Smooth muscle cell (in vitro differentiated cells): ENCODE measurements at regions not wholly inside any gene's neighbourhood (a gene's known extent, or its start where the extent isn't known, plus 50 kb on each side); places are given as distances from the start of the nearest gene placed in this dataset.

ENCODE experiments used
- DNase-seq: peaks from one replicate; lab custom pipeline; 2025; ENCODE audit not compliant: unreplicated experiment; lab: John Stamatoyannopoulos, UW
- H2AFZ ChIP-seq: fragments of 200-600 bp; sonication (generic); 2 replicates; pipeline ENCODE4 v1.6.0; 2016; ENCODE audit warnings: antibody characterized with exemption, low read depth, mild to moderate bottlenecking
- H3F3A ChIP-seq: fragments of 200-600 bp; sonication (generic); 2 replicates; pipeline ENCODE4 v1.6.0; 2017; ENCODE audit warnings: antibody characterized with exemption, low read depth
- H3K27ac ChIP-seq: fragments of 200-600 bp; sonication (generic); 2 replicates; pipeline ENCODE4 v1.5.1; 2016; ENCODE audit warnings: low read depth, mild to moderate bottlenecking
- H3K27me3 ChIP-seq: fragments of 200-600 bp; sonication (generic); 2 replicates; pipeline ENCODE4 v1.6.1; 2016; ENCODE audit warnings: low read depth, mild to moderate bottlenecking
- H3K36me3 ChIP-seq: fragments of 200-600 bp; sonication (generic); 2 replicates; pipeline ENCODE4 v1.5.1; 2016; ENCODE audit warnings: low read depth
- H3K4me1 ChIP-seq: fragments of 200-600 bp; sonication (generic); 2 replicates; pipeline ENCODE4 v1.5.1; 2016; ENCODE audit warnings: low read depth
- H3K4me2 ChIP-seq: fragments of 200-600 bp; sonication (generic); 2 replicates; pipeline ENCODE4 v1.6.0; 2016; ENCODE audit warnings: mild to moderate bottlenecking
- H3K4me3 ChIP-seq: fragments of 200-600 bp; sonication (generic); 2 replicates; pipeline ENCODE4 v1.5.1; 2016; ENCODE audit warnings: mild to moderate bottlenecking
- H3K79me2 ChIP-seq: fragments of 200-600 bp; sonication (generic); 2 replicates; pipeline ENCODE4 v1.6.0; 2016; ENCODE audit warnings: low read depth, mild to moderate bottlenecking
- H3K9ac ChIP-seq: fragments of 200-600 bp; sonication (generic); 2 replicates; pipeline ENCODE4 v1.6.0; 2016; ENCODE audit warnings: low read depth
- H3K9me3 ChIP-seq: fragments of 200-600 bp; sonication (generic); replicated peaks from 2 replicates; pipeline ENCODE4 v1.5.1; 2016; ENCODE audit warnings: low read depth
- H4K20me1 ChIP-seq: fragments of 200-600 bp; sonication (generic); 2 replicates; pipeline ENCODE4 v1.6.0; 2016; ENCODE audit warnings: low read depth
- WGBS: methylation state at CpG from one replicate; pipeline ENCODE4 v1.1.7; 2016; ENCODE audit warnings: low lambda C conversion rate; 5-methylcytosine and 5-hydroxymethylcytosine counted together
- TF ChIP-seq, protein P1 (sequence below): fragments of 200-600 bp; sonication (generic); IDR thresholded peaks from 2 replicates; pipeline ENCODE4 v1.5.1; 2017; ENCODE audit warnings: borderline replicate concordance, mild to moderate bottlenecking, antibody characterized with exemption; ENCODE audit not compliant: insufficient read depth, poor library complexity, severe bottlenecking

DNA sequence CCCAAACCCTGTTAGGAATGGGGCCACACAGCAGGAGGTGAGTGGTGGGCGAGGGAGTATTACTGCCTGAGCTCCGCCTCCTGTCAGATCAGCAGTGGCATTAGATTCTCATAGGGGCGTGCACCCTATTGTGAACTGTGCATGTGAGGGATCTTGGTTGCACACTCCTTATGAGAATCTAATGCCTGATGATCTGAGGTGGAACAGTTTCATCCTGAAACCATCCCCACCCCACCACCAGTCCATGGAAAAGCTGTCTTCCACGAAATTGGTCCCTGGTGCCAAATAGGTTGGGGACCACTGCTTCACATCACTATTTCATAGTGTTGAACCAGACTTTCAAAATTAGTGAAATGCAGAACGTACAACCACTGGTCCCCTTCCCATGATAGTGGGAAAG, 57.9 kb upstream of the BICD1 start:
- Histone ChIP-seq H3K27me3 (no peaks in the 10 kb centered on the region), H3K27ac (no peak overlapping the region), H3K36me3 (no peaks in the 10 kb centered on the region), H3K9me3 (no peaks in the 10 kb centered on the region), H3K9ac (no peak overlapping the region), H3K4me3 (no peak overlapping the region), H4K20me1 (no peaks in the 10 kb centered on the region), H2AFZ (no peak overlapping the region), H3F3A (peaks cover 16% of the 10 kb centered on the region), H3K4me2 (no peak overlapping the region), H3K79me2 (no peaks in the 10 kb centered on the region), H3K4me1 (no peaks in the 10 kb centered on the region)
- DNase-seq = no peak
- WGBS = 98% methylated on average over 5 of the region's 5 CpGs
- TF ChIP-seq, protein P1, sequence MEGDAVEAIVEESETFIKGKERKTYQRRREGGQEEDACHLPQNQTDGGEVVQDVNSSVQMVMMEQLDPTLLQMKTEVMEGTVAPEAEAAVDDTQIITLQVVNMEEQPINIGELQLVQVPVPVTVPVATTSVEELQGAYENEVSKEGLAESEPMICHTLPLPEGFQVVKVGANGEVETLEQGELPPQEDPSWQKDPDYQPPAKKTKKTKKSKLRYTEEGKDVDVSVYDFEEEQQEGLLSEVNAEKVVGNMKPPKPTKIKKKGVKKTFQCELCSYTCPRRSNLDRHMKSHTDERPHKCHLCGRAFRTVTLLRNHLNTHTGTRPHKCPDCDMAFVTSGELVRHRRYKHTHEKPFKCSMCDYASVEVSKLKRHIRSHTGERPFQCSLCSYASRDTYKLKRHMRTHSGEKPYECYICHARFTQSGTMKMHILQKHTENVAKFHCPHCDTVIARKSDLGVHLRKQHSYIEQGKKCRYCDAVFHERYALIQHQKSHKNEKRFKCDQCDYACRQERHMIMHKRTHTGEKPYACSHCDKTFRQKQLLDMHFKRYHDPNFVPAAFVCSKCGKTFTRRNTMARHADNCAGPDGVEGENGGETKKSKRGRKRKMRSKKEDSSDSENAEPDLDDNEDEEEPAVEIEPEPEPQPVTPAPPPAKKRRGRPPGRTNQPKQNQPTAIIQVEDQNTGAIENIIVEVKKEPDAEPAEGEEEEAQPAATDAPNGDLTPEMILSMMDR = no peak

DNA sequence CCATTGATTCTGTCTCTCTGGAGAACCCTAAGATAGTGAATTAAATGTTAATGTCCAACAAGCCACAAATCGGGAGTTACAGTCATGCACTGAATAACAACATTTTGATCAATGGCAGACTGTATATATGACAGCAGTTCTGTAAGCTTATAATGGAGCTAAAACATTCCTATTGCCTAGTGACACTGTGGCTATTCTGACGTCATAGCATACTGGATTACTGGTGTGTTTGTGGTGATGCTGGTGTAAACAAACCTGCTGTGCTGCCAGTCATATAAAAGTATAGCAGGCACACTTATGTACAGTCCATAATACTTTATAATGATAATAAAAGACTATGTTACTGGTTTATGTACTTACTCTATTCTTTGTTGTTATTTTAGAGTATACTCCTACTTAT, 56.7 kb upstream of the BICD1 start:
- Histone ChIP-seq H3K9me3 (no peaks in the 10 kb centered on the region), H2AFZ (no peak overlapping the region), H3K79me2 (no peaks in the 10 kb centered on the region), H3K27ac (peak overlapping the region; percentile 77), H3K4me3 (no peak overlapping the region), H3K4me2 (no peak overlapping the region), H3K4me1 (no peaks in the 10 kb centered on the region), H4K20me1 (no peaks in the 10 kb centered on the region), H3K27me3 (no peaks in the 10 kb centered on the region), H3K9ac (peak overlapping the region; percentile 47), H3F3A (peaks cover 16% of the 10 kb centered on the region), H3K36me3 (no peaks in the 10 kb centered on the region)
- no peak for DNase-seq
- 43% methylated on average over 2 of the region's 2 CpGs for WGBS
- TF ChIP-seq, protein P1 = no peak

DNA sequence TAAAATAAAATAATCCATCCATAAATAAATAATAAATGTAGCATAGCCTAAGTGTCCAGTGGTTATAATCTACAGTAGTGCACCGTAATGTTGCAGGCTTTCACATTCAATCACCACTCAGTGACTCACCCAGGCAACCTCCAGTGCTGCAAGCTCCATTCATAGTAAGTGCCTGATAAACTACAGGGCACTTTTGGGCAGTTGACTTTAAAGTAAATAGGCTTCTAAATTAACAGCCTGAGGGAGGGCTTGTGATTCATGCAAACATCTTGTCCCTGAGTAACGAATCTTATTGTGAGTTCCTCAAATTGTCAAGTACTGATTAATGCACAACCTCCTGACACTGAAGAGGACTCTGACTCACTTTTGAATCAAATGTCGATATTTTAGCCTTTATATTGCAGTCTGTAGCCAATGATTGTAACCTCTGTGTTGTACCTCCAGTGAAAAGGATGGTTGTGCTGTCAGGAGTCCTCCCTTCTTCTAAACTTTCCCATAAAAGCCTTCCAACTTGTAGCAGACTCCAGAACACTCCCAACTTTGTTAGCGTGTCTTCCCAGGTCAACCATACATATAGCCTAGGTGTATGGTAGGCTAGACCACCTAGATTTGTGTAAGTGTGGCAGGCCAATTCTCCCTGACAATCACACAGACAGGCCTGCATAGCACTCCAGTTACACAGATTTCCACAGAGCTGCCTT, 55.0 kb upstream of the BICD1 start:
- Histone ChIP-seq H3K79me2 (no peaks in the 10 kb centered on the region), H4K20me1 (no peaks in the 10 kb centered on the region), H3K27me3 (no peaks in the 10 kb centered on the region), H2AFZ (no peak overlapping the region), H3K36me3 (no peaks in the 10 kb centered on the region), H3F3A (peaks cover 16% of the 10 kb centered on the region), H3K9me3 (no peaks in the 10 kb centered on the region), H3K4me2 (peak overlapping the region; percentile 15), H3K27ac (peak overlapping the region; percentile 86), H3K4me3 (no peak overlapping the region), H3K9ac (peak overlapping the region; percentile 62), H3K4me1 (no peaks in the 10 kb centered on the region)
- TF ChIP-seq, protein P1 = no peak
- WGBS = 24% methylated on average over 4 of the region's 4 CpGs
- no peak for DNase-seq

DNA sequence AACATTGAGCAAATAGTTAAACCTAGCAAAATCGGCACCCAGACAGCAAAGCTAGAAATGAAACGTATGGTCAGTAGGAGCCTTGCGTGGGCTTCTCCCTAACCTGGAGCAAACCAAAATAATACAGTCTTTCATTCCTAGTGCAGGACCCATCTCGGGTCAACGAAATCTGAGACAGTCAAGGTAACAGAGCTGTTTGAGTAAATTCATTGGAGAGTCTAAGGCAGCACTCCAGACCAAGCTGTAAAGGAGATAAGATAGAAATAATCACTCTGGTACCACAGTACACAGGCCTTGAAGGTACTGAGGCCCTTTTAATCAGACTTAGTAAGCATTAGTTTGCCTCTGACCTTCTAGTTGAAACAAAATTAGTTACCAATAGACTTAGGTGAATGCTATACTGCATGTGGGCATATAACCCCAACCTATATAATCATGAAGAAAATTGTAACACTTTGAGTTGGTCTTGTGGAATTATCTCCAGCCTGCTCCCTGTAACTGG, 54.4 kb upstream of the BICD1 start:
- WGBS = 21% methylated on average over 5 of the region's 5 CpGs
- Histone ChIP-seq H3K4me2 (peak overlapping the region; percentile 11), H3K27me3 (no peaks in the 10 kb centered on the region), H3F3A (peaks cover 16% of the 10 kb centered on the region), H2AFZ (no peak overlapping the region), H3K4me1 (no peaks in the 10 kb centered on the region), H3K9ac (peak overlapping the region; percentile 62), H3K27ac (peak overlapping the region; percentile 86), H3K9me3 (no peaks in the 10 kb centered on the region), H3K4me3 (no peak overlapping the region), H3K79me2 (no peaks in the 10 kb centered on the region), H3K36me3 (no peaks in the 10 kb centered on the region), H4K20me1 (no peaks in the 10 kb centered on the region)
- no peak for DNase-seq
- TF ChIP-seq, protein P1 = no peak
